Stimulated activated effector memory CD8-positive, alpha-beta T cell treated with anti-CD3 and anti-CD28 coated beads, Interleukin-12 subunit alpha, Interleukin-12 subunit beta, amount 100 ng/mL, for 72 hours (primary cell): ENCODE measurements at regions not wholly inside any gene's neighbourhood (a gene's known extent, or its start where the extent isn't known, plus 50 kb on each side); places are given as distances from the start of the nearest gene placed in this dataset.
A peak's percentile ranks its signal among the peaks of the same experiment; 100 is the strongest.
"Not testable (repeated sequence)": the region's sequence is repeated elsewhere in the genome, so short reads cannot be mapped to it uniquely, and the experiment has no call there.

ENCODE experiments used
- ATAC-seq: fragments of 150-1000 bp; cut with Tn5 transposase; 2 replicates; pipeline ENCODE4 v1.10.0; 2021
- DNase-seq, 2 donors: peaks; one replicate each; pipeline ENCODE4 v3.0.0; 2021 to 2022; ENCODE audit warnings: low spot score in 2 of 2
- H3K27ac Mint-ChIP-seq: one replicate; pipeline ENCODE4 v1.8.0; 2022; ENCODE audit warnings: mild to moderate bottlenecking, mixed read lengths
- H3K36me3 Mint-ChIP-seq: one replicate; pipeline ENCODE4 v1.8.0; 2022; ENCODE audit warnings: mild to moderate bottlenecking, mixed read lengths
- H3K4me1 Mint-ChIP-seq: one replicate; pipeline ENCODE4 v1.8.0; 2022; ENCODE audit warnings: mixed read lengths
- H3K4me3 Mint-ChIP-seq: one replicate; pipeline ENCODE4 v1.8.0; 2022; ENCODE audit warnings: mild to moderate bottlenecking, mixed read lengths
- H3K9me3 Mint-ChIP-seq: one replicate; pipeline ENCODE4 v1.8.0; 2022; ENCODE audit warnings: mixed read lengths

DNA sequence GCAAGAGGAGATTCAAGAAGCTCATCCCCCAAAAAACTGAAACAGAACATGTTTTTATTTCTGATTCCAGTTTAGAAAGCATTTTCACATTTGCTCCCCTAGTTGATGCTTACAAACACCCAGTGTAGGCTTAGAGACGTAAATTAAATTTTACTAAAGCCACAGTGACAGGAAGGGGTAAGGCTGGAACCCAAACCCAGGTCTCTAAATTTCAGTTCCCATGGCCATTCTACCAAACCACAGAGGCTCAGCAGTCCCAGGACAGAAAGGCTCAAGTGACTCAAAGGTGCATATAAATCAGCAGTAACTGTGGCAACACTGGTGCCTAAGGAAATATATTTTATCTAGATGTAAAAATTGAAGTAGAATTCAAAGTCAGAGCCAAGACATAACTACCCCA lies 128.7 kb downstream of the CEP120 start:
- Mint-ChIP-seq H3K9me3 (no peaks in the 10 kb centered on the region), H3K27ac (no peak overlapping the region), H3K36me3 (no peaks in the 10 kb centered on the region), H3K4me1 (no peaks in the 10 kb centered on the region), H3K4me3 (no peak overlapping the region)
- no peak for DNase-seq
- no peak for ATAC-seq

DNA sequence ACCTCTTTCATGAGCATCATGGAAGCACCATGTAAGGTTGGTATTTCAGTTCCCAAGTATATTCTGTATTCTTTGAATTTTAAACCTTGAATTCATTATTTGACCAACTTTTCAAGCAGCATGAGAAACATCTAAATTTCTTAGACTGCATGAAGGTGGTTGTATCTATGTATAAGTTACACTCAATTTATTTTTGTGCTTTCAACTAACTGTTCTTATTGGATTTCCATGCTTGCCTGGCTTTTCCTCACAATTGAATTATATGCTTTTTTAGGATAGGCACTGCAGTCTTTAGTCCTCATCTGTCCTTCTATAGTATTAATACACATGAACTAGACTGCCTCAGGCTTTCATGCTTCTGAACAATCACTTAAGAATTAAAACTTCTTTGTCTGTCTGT lies 134.0 kb downstream of the CEP120 start:
- no peak overlapping the region for H3K27ac Mint-ChIP-seq
- H3K36me3 Mint-ChIP-seq: no peaks in the 10 kb centered on the region
- no peaks in the 10 kb centered on the region for H3K4me1 Mint-ChIP-seq
- ATAC-seq: no peak
- H3K9me3 Mint-ChIP-seq: no peaks in the 10 kb centered on the region
- no peak overlapping the region for H3K4me3 Mint-ChIP-seq
- DNase-seq: no peak

DNA sequence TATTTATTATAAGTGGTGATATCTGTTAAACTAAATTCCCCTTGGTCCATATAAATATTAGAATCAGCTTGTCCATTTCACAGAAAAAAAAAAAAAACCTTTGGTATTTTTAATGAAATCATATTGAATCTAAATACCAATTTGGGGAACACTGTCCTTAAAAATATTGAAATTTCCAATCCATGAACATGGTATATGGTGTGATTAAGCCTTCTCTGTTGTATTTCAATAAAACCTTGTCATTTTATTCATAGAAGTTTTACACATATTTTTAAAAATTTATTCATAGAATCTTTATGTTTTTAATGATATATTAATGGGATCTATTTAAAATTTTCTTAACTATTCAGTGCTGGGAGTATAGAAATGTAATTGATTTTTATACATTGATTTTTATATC lies 135.3 kb downstream of the CEP120 start:
- no peaks in the 10 kb centered on the region for H3K36me3 Mint-ChIP-seq
- no peak overlapping the region for H3K4me3 Mint-ChIP-seq
- no peak overlapping the region for H3K27ac Mint-ChIP-seq
- no peaks in the 10 kb centered on the region for H3K4me1 Mint-ChIP-seq
- DNase-seq: no peak
- ATAC-seq: no peak
- no peaks in the 10 kb centered on the region for H3K9me3 Mint-ChIP-seq

DNA sequence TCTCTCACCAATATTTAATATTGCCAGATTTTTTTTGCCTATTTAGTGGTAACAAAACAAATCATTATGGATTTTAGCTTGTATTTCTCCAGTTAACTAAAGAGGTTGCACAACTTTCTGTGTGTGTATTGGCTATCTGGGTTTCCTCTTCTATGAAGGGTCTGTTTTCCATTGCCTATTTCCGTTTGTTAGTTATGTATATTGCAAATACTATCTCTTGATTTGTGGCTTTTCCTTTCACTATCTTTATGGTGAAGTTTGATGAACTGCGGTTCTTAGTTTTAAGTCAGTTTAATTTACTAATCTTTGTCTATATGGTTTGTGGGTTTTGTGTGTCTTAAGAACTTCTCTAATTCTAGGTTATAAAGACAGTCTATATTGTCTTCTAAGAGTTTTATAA lies 136.3 kb downstream of the CEP120 start:
- Mint-ChIP-seq H3K9me3 (no peaks in the 10 kb centered on the region), H3K36me3 (no peaks in the 10 kb centered on the region), H3K4me1 (no peaks in the 10 kb centered on the region), H3K27ac (no peak overlapping the region), H3K4me3 (no peak overlapping the region)
- DNase-seq (no peak), ATAC-seq (no peak)

DNA sequence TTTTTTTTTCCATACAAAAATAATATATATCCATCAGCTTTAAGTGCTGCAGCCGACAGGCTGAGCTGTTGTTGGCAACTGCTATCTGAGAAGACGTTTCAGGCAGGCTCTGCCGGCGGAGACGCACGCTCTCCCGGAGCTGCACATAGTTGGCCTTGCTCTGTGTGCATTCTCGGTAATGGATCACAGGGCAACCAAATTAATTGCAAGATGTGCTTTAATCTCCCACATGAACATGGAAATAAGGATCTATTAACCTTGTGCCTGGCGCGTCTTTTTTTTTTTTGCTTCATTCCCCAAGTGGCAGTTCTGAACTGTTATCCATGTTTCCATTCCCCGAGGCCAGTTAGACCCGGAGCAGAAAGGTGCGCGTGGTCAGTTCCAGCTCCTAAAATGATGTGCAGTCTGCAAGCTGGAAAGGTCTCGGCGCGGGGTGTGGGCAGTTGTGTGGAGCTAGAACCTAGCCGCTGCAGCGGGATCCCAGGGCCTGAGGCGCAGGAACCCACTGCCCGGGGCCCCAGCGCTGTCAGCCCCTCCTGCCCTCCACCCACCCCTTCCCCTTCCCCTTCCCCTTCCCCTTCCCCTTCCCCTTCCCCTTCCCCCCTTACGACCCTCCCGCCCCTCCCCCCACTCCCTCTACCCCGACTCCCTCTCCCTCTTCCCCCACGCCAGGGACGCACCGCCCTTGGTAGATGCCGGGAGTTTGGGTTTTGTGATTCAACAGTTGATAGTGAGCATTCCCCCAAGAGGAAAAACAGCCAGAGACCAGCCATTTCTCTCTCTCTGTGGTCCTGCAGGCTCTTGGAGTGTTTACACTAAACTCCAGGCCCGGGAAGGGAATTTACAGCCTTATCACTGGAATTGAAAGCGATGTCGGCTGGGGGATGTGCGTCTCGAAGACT lies 137.8 kb downstream of the CEP120 start:
- ATAC-seq (no peak), DNase-seq (no peak)
- no peak overlapping the region for H3K27ac Mint-ChIP-seq
- no peaks in the 10 kb centered on the region for H3K4me1 Mint-ChIP-seq
- H3K9me3 Mint-ChIP-seq: no peaks in the 10 kb centered on the region
- H3K4me3 Mint-ChIP-seq: no peak overlapping the region
- H3K36me3 Mint-ChIP-seq: no peaks in the 10 kb centered on the region

DNA sequence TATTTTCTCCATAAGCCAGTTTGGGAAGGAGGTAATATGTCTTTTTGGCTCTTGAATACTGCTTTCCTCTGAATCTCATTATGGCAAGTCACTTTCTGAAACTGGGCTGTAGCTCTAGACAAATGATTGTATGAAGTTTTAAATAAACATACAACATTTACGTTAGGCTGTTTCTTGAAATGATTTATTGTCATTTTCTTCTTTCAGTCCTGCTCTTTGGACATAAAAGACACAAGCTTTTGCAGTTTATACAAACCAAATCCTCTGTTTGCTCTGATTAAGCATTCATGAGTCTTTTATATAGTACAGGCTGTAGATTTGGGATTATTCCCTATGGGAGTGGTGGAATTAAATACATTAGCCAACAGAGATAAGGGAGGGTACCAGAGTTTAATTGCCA lies 139.7 kb downstream of the CEP120 start:
- ATAC-seq (no peak), DNase-seq (no peak)
- no peak overlapping the region for H3K27ac Mint-ChIP-seq
- no peaks in the 10 kb centered on the region for H3K9me3 Mint-ChIP-seq
- no peaks in the 10 kb centered on the region for H3K4me1 Mint-ChIP-seq
- no peak overlapping the region for H3K4me3 Mint-ChIP-seq
- no peaks in the 10 kb centered on the region for H3K36me3 Mint-ChIP-seq

DNA sequence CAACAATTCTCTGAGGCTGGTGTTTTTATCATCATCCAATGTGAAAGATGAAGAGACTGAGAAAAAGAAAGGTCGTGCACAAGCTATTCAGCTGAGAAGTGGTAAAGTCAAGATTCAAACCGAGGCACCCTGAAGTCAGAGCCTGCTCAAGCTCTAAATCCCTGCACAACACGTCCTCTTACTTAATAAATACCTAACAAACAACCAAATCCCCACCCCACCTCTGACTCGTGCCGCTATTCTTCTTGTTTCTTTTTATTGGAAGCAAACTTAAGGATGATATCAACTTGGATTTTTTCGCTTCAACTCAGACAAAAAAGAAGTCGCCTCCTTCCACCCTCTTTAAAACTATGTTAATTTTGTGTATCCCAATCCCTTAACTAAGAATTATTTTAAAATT lies 140.2 kb downstream of the CEP120 start:
- Mint-ChIP-seq H3K4me3 (no peak overlapping the region), H3K36me3 (no peaks in the 10 kb centered on the region), H3K27ac (no peak overlapping the region), H3K4me1 (no peaks in the 10 kb centered on the region), H3K9me3 (no peaks in the 10 kb centered on the region)
- ATAC-seq (no peak), DNase-seq (no peak)

DNA sequence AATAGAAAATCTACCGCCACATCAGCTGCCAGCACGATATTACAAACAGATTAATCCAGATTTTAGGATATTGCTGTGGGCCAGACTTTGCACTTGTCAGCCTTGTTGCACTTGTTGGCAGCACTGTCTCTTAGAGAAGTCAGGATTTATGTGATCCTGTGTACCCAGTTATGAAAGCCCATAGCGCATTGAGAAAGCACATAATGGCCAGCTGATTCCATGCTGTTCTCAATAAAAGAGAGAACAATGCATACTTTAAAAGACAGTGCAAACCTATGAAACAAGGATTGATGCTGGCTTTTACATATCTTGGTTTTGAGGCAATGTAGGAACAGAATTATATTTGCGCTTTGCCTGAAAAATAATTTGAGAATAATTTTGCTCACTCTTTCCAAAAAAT lies 140.8 kb downstream of the CEP120 start:
- no peak overlapping the region for H3K4me3 Mint-ChIP-seq
- no peaks in the 10 kb centered on the region for H3K9me3 Mint-ChIP-seq
- H3K36me3 Mint-ChIP-seq: no peaks in the 10 kb centered on the region
- DNase-seq (no peak), ATAC-seq (no peak)
- no peak overlapping the region for H3K27ac Mint-ChIP-seq
- H3K4me1 Mint-ChIP-seq: no peaks in the 10 kb centered on the region

DNA sequence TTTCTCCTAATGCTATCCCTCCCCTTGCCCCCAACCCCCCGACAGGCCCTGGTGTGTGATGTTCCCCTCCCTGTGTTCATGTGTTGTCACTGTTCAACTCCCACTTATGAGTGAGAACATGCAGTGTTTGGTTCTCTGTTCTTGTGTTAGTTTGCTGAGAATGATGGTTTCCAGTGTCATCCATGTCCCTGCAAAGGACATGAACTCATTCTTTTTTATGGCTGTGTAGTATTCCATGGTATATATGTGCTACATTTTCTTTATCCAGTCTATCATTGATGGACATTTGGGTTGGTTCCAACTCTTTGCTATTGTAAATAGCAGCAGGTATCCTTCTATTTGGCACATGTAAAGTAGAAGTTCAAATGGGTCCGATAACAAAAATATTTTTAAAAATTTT lies 142.3 kb downstream of the CEP120 start:
- not testable (repeated sequence) for ATAC-seq, H3K9me3 Mint-ChIP-seq, DNase-seq, H3K36me3 Mint-ChIP-seq, H3K4me1 Mint-ChIP-seq, H3K4me3 Mint-ChIP-seq, H3K27ac Mint-ChIP-seq

DNA sequence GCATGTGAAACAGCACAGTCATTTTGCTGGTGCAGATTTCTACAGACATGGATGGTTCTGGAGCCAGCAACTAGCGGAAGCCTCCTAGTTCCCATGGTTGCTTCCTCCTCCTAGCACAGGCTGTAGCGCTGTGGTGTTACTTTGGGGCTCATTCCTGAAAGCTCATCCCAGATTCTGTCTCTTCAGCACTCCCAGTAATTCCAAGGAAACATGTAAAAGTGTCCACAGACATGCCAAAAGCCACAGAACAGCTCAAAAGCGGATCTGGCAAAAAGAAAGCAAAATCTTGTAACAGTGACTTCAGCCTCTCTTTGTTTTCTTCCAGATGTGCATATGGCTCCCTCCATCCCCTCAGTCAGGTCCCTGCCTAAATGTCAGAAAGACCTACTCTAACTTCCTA lies 144.1 kb downstream of the CEP120 start:
- ATAC-seq (no peak), DNase-seq (no peak)
- Mint-ChIP-seq H3K36me3 (no peaks in the 10 kb centered on the region), H3K4me3 (no peak overlapping the region), H3K4me1 (no peaks in the 10 kb centered on the region), H3K27ac (no peak overlapping the region), H3K9me3 (no peaks in the 10 kb centered on the region)

DNA sequence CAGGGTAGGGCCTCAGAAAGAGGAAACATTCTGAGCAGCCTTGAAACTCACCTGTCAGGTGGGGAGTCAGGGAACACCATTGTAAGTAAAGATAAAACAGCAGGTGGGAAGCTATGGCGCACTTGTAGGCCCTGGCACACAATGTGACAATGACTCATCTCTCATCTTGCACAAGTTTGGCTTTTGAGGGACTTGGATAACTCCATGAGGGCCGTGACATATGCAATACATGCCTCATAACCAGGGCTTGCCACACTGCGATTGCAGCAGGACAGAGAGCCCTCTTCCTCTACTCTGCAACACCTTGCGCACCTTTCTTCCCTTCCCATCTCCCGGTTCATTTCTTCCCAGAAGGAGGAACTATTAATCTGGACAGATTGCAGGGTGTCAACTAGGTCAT lies 144.9 kb downstream of the CEP120 start:
- Mint-ChIP-seq H3K9me3 (no peaks in the 10 kb centered on the region), H3K36me3 (no peaks in the 10 kb centered on the region), H3K27ac (no peak overlapping the region), H3K4me3 (no peak overlapping the region), H3K4me1 (no peaks in the 10 kb centered on the region)
- DNase-seq (no peak), ATAC-seq (no peak)

DNA sequence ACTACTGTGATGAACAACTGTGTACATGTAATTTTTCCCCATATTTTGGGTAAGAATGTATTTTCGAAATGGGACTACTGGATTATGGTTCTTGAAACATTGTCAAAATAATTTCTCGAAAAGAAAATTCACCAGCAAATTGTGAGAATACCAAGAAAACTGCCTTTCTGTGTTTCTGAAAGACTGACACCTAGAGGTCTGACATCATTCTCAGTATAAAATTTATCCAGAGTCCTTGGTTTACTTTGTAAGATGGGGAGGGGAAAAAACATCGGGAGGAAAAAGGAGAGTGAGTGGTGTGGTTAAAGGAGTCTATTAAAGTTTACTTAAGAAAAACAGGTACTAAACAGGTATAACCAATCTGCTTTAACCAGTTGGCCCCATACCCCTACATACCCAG lies 149.2 kb downstream of the CEP120 start:
- no peak for ATAC-seq
- Mint-ChIP-seq H3K4me1 (no peaks in the 10 kb centered on the region), H3K4me3 (no peak overlapping the region), H3K9me3 (no peaks in the 10 kb centered on the region), H3K27ac (no peak overlapping the region), H3K36me3 (no peaks in the 10 kb centered on the region)
- DNase-seq: no peak

DNA sequence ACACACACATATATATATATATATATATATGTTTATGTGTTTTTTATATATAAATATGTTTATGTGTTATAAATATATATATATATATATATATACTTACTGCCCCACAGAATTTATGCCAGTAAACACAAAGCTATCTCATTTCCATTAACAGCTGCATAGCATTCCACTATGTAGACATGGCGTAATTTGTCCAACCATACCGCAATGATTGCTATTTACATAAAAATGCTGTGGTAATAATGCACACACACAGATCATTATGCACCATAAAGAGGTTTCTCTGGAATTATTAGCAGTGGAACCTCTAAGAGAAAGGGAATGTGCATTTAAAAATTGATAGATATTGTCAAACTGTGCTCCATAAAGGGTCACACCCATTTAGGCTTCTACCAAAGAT lies 150.1 kb downstream of the CEP120 start:
- no peaks in the 10 kb centered on the region for H3K36me3 Mint-ChIP-seq
- ATAC-seq (no peak), DNase-seq (no peak)
- no peaks in the 10 kb centered on the region for H3K9me3 Mint-ChIP-seq
- no peak overlapping the region for H3K27ac Mint-ChIP-seq
- H3K4me3 Mint-ChIP-seq: no peak overlapping the region
- H3K4me1 Mint-ChIP-seq: no peaks in the 10 kb centered on the region

DNA sequence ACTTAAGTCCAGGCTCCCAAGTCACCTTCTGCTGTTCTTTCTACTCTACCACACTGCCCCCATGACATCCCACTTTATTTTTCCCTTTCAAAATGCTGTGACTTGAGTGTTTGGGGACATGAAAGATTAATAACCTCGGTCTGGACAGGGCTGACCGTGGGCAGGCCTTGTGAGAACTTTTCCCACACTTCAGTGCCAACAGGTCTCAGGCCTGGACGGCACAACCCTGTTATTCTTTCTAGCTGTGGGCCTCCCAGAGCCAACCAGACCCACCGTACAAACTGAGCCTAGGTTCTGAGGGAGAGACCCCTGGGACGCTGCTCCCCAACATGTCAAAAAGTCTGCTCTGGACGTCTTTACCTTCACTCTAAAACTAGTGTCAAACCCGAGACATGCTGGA lies 153.4 kb downstream of the CEP120 start:
- Mint-ChIP-seq H3K4me1 (no peaks in the 10 kb centered on the region), H3K27ac (no peak overlapping the region), H3K36me3 (no peaks in the 10 kb centered on the region), H3K9me3 (no peaks in the 10 kb centered on the region), H3K4me3 (no peak overlapping the region)
- ATAC-seq (peak; percentile 35), DNase-seq (no peak)

DNA sequence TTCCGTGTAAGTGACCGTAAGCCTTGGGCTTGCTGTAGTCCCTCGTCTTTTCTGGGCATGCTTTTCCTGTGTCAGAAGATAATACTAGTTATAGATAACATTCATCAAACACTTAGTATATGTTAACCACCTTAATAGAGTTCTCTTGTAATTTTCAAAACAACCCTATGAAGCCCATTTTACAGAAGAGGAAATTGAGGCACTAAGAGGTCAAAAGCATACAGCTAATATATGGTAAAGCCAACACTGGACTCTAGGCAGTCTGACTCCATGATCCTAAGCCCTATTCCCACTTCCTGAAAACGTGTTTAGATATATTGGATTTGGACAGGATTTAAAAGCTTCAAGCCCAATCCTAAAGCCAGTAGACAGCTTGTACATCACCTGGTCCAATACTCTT lies 153.8 kb downstream of the CEP120 start:
- H3K4me3 Mint-ChIP-seq: no peak overlapping the region
- no peaks in the 10 kb centered on the region for H3K4me1 Mint-ChIP-seq
- ATAC-seq: peak; percentile 8

DNA sequence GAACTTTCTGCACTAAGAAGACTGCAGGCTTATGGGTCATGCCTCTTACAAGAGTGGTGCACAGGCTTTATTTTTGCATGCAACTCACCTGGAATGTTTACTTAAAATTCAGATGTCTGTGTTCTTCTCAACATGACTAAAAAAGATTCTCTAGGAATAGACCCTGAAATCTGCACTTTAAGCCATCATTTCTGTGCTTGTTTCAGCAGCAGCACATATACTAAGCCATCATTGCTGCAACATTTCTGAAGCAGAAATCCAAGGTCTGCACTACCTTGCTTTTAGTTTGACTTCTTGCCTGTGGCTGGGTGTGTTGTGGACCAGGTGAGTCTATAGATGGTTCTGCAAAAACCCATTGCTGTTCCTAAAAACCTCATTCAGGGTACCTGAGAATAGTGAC lies 156.8 kb downstream of the CEP120 start:
- Mint-ChIP-seq H3K27ac (no peak overlapping the region), H3K9me3 (no peaks in the 10 kb centered on the region), H3K4me3 (no peak overlapping the region), H3K36me3 (no peaks in the 10 kb centered on the region), H3K4me1 (no peaks in the 10 kb centered on the region)
- no peak for ATAC-seq
- no peak for DNase-seq

More for the DNA sequence above, 153.8 kb downstream of the CEP120 start:
- H3K9me3 Mint-ChIP-seq: no peaks in the 10 kb centered on the region
- H3K36me3 Mint-ChIP-seq: no peaks in the 10 kb centered on the region
- no peak for DNase-seq
- no peak overlapping the region for H3K27ac Mint-ChIP-seq

DNA sequence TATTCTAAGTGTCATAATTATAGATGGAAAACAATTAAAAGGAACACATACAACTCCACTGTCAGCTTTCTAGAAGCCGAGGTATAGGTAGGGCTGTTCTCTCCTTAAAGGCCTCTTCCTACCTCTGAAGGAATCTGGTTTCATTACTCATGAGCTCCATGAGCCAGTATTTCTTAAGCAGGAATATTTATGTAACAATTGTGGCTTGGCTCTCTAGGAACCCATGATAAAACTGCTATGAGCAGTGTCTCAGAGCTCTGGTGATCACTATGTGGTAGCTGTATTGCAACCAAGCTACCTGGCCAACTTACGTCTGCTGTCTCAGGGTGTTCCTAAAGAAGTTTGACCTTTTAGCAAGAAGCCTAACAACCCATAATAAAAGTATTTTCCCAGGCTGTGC lies 157.7 kb downstream of the CEP120 start:
- no peaks in the 10 kb centered on the region for H3K9me3 Mint-ChIP-seq
- no peaks in the 10 kb centered on the region for H3K4me1 Mint-ChIP-seq
- no peak for ATAC-seq
- no peaks in the 10 kb centered on the region for H3K36me3 Mint-ChIP-seq
- no peak overlapping the region for H3K4me3 Mint-ChIP-seq
- no peak overlapping the region for H3K27ac Mint-ChIP-seq
- no peak for DNase-seq
